ENCODE measurements at regions not wholly inside any gene's neighbourhood (a gene's known extent, or its start where the extent isn't known, plus 50 kb on each side); places are given as distances from the start of the nearest gene placed in this dataset.

GRCh38 chr1:168842916-168843315, 113.9 kb upstream of the DPT start:
- H3K27ac ChIP-seq (replicated peaks) = no peak overlapping the region
- H3K27me3 ChIP-seq (ENCODE audit: insufficient read depth, poor library complexity, severe bottlenecking) = peaks cover 3% of the 10 kb centered on the region
- DNase-seq (ENCODE audit: low read depth in 1 of 2, low spot score in 1 of 2) = no peak
- no peak for TF ChIP-seq CTCF (IDR thresholded peaks at IDR 0.05; ENCODE audit: insufficient read depth, low read length)
- TF ChIP-seq REST (IDR thresholded peaks at IDR 0.05; ENCODE audit: insufficient replicate concordance, low read depth) = no peak
- no peak for TF ChIP-seq GABPA (IDR thresholded peaks at IDR 0.05; ENCODE audit: low read depth)
- TF ChIP-seq SPI1 (IDR thresholded peaks at IDR 0.05; ENCODE audit: borderline replicate concordance, low read depth) = no peak
- TF ChIP-seq POLR2AphosphoS5 (IDR thresholded peaks at IDR 0.05; ENCODE audit: low read depth) = no peak
- H3K4me3 ChIP-seq (replicated peaks; ENCODE audit: insufficient read depth, low read length) = no peak overlapping the region

- Histone ChIP-seq H3K27ac (replicated peaks) (no peak overlapping the region), H3K4me3 (replicated peaks; ENCODE audit: insufficient read depth, low read length) (no peak overlapping the region), H3K27me3 (ENCODE audit: insufficient read depth, poor library complexity, severe bottlenecking) (peaks cover 3% of the 10 kb centered on the region)
- TF ChIP-seq GABPA (IDR thresholded peaks at IDR 0.05; ENCODE audit: low read depth) = no peak
- no peak for DNase-seq (ENCODE audit: low read depth in 1 of 2, low spot score in 1 of 2)
Measured at GRCh38 chr1:168843401-168843800, 114.4 kb upstream of the DPT start.

- DNase-seq (ENCODE audit: low read depth in 1 of 2, low spot score in 1 of 2) = no peak
- Histone ChIP-seq H3K27ac (replicated peaks) (no peak overlapping the region), H3K4me3 (replicated peaks; ENCODE audit: insufficient read depth, low read length) (no peak overlapping the region), H3K27me3 (ENCODE audit: insufficient read depth, poor library complexity, severe bottlenecking) (peaks cover 3% of the 10 kb centered on the region)
- TF ChIP-seq GABPA (IDR thresholded peaks at IDR 0.05; ENCODE audit: low read depth) = no peak
- TF ChIP-seq SPI1 (IDR thresholded peaks at IDR 0.05; ENCODE audit: borderline replicate concordance, low read depth) = no peak
- TF ChIP-seq REST (IDR thresholded peaks at IDR 0.05; ENCODE audit: insufficient replicate concordance, low read depth) = no peak
- no peak for TF ChIP-seq CTCF (IDR thresholded peaks at IDR 0.05; ENCODE audit: insufficient read depth, low read length)
- TF ChIP-seq POLR2AphosphoS5 (IDR thresholded peaks at IDR 0.05; ENCODE audit: low read depth) = no peak
Measured at GRCh38 chr1:168843950-168844349, 114.9 kb upstream of the DPT start.

- TF ChIP-seq REST (IDR thresholded peaks at IDR 0.05; ENCODE audit: insufficient replicate concordance, low read depth) = no peak
- TF ChIP-seq SPI1 (IDR thresholded peaks at IDR 0.05; ENCODE audit: borderline replicate concordance, low read depth) = no peak
- TF ChIP-seq GABPA (IDR thresholded peaks at IDR 0.05; ENCODE audit: low read depth) = no peak
- TF ChIP-seq CTCF (IDR thresholded peaks at IDR 0.05; ENCODE audit: insufficient read depth, low read length) = no peak
- no peak for TF ChIP-seq POLR2AphosphoS5 (IDR thresholded peaks at IDR 0.05; ENCODE audit: low read depth)
- DNase-seq (ENCODE audit: low read depth in 1 of 2, low spot score in 1 of 2) = no peak
- Histone ChIP-seq H3K27ac (replicated peaks) (no peak overlapping the region), H3K4me3 (replicated peaks; ENCODE audit: insufficient read depth, low read length) (no peak overlapping the region), H3K27me3 (ENCODE audit: insufficient read depth, poor library complexity, severe bottlenecking) (peaks cover 3% of the 10 kb centered on the region)
Measured at GRCh38 chr1:168845140-168845539, 116.1 kb upstream of the DPT start.
